Lower leg skin (tissue), 3 donors: ENCODE measurements at regions not wholly inside any gene's neighbourhood (a gene's known extent, or its start where the extent isn't known, plus 50 kb on each side); places are given as distances from the start of the nearest gene placed in this dataset.

Experiments
- POLR2A ChIP-seq, 2 donors: fragments of 450-650 bp; IDR thresholded peaks; one replicate each; pipeline ENCODE4 v1.6.1; 2016 to 2017; ENCODE audit warnings: antibody characterized with exemption in 2 of 2, mild to moderate bottlenecking in 1 of 2, moderate library complexity in 1 of 2
- TF ChIP-seq, protein P1 (sequence below), 3 donors: fragments of 450-650 bp; IDR thresholded peaks; one replicate each; pipeline ENCODE4 v1.5.1; 2016; ENCODE audit warnings: antibody characterized with exemption in 3 of 3, mild to moderate bottlenecking in 3 of 3, moderate library complexity in 2 of 3

DNA sequence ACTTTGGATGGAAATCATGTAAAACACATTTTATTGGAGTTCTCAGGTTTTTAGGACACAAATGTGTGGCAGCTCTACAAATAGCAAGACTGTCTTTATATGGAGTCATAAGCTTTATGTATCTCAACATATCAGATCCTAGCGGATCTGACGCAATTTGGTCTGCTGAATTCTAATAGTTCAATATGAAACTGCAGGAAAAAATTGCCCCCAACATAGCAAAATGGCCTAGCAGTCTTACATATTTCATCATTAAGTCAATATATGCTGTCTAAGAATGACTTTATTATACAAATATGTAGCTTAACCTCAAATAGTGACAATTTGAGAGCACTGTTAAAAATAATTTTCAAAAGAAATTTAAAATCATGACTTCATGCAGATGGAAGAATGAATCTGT lies 244.3 kb downstream of the TAF11L14 start:
- TF ChIP-seq, protein P1, sequence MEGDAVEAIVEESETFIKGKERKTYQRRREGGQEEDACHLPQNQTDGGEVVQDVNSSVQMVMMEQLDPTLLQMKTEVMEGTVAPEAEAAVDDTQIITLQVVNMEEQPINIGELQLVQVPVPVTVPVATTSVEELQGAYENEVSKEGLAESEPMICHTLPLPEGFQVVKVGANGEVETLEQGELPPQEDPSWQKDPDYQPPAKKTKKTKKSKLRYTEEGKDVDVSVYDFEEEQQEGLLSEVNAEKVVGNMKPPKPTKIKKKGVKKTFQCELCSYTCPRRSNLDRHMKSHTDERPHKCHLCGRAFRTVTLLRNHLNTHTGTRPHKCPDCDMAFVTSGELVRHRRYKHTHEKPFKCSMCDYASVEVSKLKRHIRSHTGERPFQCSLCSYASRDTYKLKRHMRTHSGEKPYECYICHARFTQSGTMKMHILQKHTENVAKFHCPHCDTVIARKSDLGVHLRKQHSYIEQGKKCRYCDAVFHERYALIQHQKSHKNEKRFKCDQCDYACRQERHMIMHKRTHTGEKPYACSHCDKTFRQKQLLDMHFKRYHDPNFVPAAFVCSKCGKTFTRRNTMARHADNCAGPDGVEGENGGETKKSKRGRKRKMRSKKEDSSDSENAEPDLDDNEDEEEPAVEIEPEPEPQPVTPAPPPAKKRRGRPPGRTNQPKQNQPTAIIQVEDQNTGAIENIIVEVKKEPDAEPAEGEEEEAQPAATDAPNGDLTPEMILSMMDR (IDR thresholded peaks at IDR 0.05), result no peak
- no peak for TF ChIP-seq POLR2A (IDR thresholded peaks at IDR 0.05)
